NCI-H187 (cell line): ENCODE measurements at regions not wholly inside any gene's neighbourhood (a gene's known extent, or its start where the extent isn't known, plus 50 kb on each side); places are given as distances from the start of the nearest gene placed in this dataset.

Experiments used
- DNase-seq, 2 experiments: peaks; one replicate each; lab custom pipeline; 2025; lab: John Stamatoyannopoulos, UW

- no peak for DNase-seq
Observed at GRCh38 chr4:123747016-123747415, 350.4 kb downstream of the SPRY1 start.

- no peak for DNase-seq
Observed at GRCh38 chr4:123748806-123749205, 352.2 kb downstream of the SPRY1 start.

- DNase-seq: no peak
Observed at GRCh38 chr4:123749383-123749782, 352.8 kb downstream of the SPRY1 start.

GRCh38 chr4:123750044-123750443, 353.4 kb downstream of the SPRY1 start:
- no peak for DNase-seq

- no peak for DNase-seq
Observed at GRCh38 chr4:123755655-123756054, 359.1 kb downstream of the SPRY1 start.

GRCh38 chr4:123767806-123768205, 371.2 kb downstream of the SPRY1 start:
- DNase-seq: no peak

GRCh38 chr4:123770884-123771283, 374.3 kb downstream of the SPRY1 start:
- DNase-seq: no peak

- DNase-seq: no peak
Observed at GRCh38 chr4:123776267-123776666, 379.7 kb downstream of the SPRY1 start.

GRCh38 chr4:123777373-123777772, 380.8 kb downstream of the SPRY1 start:
- no peak for DNase-seq

- no peak for DNase-seq
Observed at GRCh38 chr4:123783151-123783790, 386.7 kb downstream of the SPRY1 start.

GRCh38 chr4:123783921-123784320, 387.3 kb downstream of the SPRY1 start:
- no peak for DNase-seq

- no peak for DNase-seq
Observed at GRCh38 chr4:123784626-123785025, 388.0 kb downstream of the SPRY1 start.

- DNase-seq: no peak
Observed at GRCh38 chr4:123785538-123785937, 388.9 kb downstream of the SPRY1 start.

GRCh38 chr4:123786163-123786915, 389.7 kb downstream of the SPRY1 start:
- no peak for DNase-seq

GRCh38 chr4:123786920-123787319, 390.3 kb downstream of the SPRY1 start:
- DNase-seq: no peak

GRCh38 chr4:123787512-123788080, 391.0 kb downstream of the SPRY1 start:
- no peak for DNase-seq

GRCh38 chr4:123788577-123788976, 392.0 kb downstream of the SPRY1 start:
- DNase-seq: no peak

- DNase-seq: no peak
Observed at GRCh38 chr4:123790681-123791080, 394.1 kb downstream of the SPRY1 start.

GRCh38 chr4:123802082-123802645, 405.6 kb downstream of the SPRY1 start:
- DNase-seq: no peak

- DNase-seq: no peak
Observed at GRCh38 chr4:123802933-123803332, 406.3 kb downstream of the SPRY1 start.

GRCh38 chr4:123804196-123804721, 407.7 kb downstream of the SPRY1 start:
- DNase-seq: no peak

- no peak for DNase-seq
Observed at GRCh38 chr4:123806056-123806455, 409.5 kb downstream of the SPRY1 start.

- no peak for DNase-seq
Observed at GRCh38 chr4:123807187-123807586, 410.6 kb downstream of the SPRY1 start.
